Nephron progenitor cell (in vitro differentiated cells): ENCODE measurements at regions not wholly inside any gene's neighbourhood (a gene's known extent, or its start where the extent isn't known, plus 50 kb on each side); places are given as distances from the start of the nearest gene placed in this dataset.

Experiments used
- DNase-seq: peaks from one replicate; pipeline ENCODE4 v3.0.0; 2021
- H3K27ac Mint-ChIP-seq: 2 replicates; pipeline ENCODE4 v1.8.0; 2021; ENCODE audit warnings: mild to moderate bottlenecking, moderate library complexity, mixed read lengths
- H3K27me3 Mint-ChIP-seq: 2 replicates; pipeline ENCODE4 v1.8.0; 2021; ENCODE audit warnings: mild to moderate bottlenecking, low read depth, mixed read lengths; ENCODE audit not compliant: poor library complexity
- H3K36me3 Mint-ChIP-seq: 2 replicates; pipeline ENCODE4 v1.8.0; 2021; ENCODE audit warnings: low read depth, mixed read lengths
- H3K4me1 Mint-ChIP-seq: 2 replicates; pipeline ENCODE4 v1.8.0; 2021; ENCODE audit warnings: mixed read lengths
- H3K4me3 Mint-ChIP-seq: 2 replicates; pipeline ENCODE4 v1.8.0; 2021; ENCODE audit warnings: mild to moderate bottlenecking, moderate library complexity, mixed read lengths
- H3K9me3 Mint-ChIP-seq: 2 replicates; pipeline ENCODE4 v1.8.0; 2021; ENCODE audit warnings: mild to moderate bottlenecking, moderate library complexity, mixed read lengths
- TF ChIP-seq, protein P1 (sequence below): fragments of 200-600 bp; sonication (generic); IDR thresholded peaks from 2 replicates; pipeline ENCODE4 v1.5.0; 2021; ENCODE audit warnings: antibody characterized with exemption

DNA sequence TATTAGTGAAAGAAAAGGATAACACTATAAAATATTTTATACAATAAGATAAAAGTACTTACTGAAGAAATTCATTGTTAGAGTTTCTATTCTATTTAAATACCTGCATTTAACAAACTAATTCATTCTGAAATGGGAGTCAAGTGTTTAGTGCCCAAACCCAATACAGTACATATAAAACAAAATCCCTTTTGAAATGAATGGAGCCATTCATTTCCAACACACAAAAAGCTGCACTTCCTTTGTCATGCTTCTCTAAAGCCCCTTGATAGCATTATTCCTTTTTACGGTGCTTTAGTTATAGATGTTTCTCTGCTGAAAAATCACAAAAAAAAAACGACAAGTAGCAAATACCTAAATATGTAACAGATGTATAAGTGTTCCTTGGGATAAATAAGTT lies 596.3 kb downstream of the ZIC1 start:
- no peaks in the 10 kb centered on the region for H3K9me3 Mint-ChIP-seq
- H3K27me3 Mint-ChIP-seq = no peaks in the 10 kb centered on the region
- H3K36me3 Mint-ChIP-seq = no peaks in the 10 kb centered on the region
- H3K4me1 Mint-ChIP-seq = peaks cover 5% of the 10 kb centered on the region
- TF ChIP-seq, protein P1, sequence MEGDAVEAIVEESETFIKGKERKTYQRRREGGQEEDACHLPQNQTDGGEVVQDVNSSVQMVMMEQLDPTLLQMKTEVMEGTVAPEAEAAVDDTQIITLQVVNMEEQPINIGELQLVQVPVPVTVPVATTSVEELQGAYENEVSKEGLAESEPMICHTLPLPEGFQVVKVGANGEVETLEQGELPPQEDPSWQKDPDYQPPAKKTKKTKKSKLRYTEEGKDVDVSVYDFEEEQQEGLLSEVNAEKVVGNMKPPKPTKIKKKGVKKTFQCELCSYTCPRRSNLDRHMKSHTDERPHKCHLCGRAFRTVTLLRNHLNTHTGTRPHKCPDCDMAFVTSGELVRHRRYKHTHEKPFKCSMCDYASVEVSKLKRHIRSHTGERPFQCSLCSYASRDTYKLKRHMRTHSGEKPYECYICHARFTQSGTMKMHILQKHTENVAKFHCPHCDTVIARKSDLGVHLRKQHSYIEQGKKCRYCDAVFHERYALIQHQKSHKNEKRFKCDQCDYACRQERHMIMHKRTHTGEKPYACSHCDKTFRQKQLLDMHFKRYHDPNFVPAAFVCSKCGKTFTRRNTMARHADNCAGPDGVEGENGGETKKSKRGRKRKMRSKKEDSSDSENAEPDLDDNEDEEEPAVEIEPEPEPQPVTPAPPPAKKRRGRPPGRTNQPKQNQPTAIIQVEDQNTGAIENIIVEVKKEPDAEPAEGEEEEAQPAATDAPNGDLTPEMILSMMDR = no peak
- H3K4me3 Mint-ChIP-seq = no peak overlapping the region
- no peak overlapping the region for H3K27ac Mint-ChIP-seq
- DNase-seq = no peak

DNA sequence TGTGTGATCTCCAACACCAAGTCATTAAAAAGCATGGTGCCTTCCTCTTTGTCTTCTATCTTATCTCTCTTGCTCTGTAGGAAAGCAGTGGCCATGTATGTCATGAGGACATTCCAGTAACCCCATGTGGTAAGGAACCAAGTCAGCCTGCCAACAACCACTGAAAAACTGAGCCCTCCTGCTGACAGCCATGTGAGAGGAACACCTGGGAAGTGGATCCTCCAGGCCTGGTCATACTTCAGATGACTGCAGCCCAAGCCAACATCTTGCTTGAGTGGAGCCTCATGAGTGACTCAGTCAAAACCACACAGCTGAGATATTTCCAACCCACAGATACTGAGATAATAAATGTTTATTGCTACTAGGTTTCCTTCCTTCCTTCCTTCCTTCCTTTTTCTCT lies 597.3 kb downstream of the ZIC1 start:
- Mint-ChIP-seq H3K36me3 (no peaks in the 10 kb centered on the region), H3K4me1 (peaks cover 5% of the 10 kb centered on the region), H3K27me3 (no peaks in the 10 kb centered on the region), H3K9me3 (no peaks in the 10 kb centered on the region), H3K27ac (no peak overlapping the region), H3K4me3 (no peak overlapping the region)
- no peak for DNase-seq
- TF ChIP-seq, protein P1 = no peak

DNA sequence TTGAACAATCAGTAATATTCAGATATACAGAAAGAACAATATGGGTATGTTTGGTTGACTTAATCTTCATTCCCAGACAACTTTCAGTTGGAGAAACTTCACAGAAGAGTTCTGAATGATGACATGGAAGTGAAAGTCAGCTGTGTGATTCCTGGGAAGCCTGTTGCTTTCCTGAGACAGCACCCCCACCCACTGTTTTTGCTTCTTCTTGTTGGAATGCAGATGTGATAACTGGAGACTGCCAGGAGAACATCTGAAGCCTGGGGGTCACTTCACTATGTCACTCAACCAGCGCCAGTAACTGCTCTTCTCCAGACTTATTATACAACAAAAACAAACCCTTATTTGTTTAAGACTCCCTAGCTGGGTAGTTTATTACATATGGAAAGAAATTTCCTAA lies 599.4 kb downstream of the ZIC1 start:
- no peaks in the 10 kb centered on the region for H3K9me3 Mint-ChIP-seq
- H3K4me1 Mint-ChIP-seq = peaks cover 5% of the 10 kb centered on the region
- DNase-seq = no peak
- no peak overlapping the region for H3K27ac Mint-ChIP-seq
- TF ChIP-seq, protein P1 = no peak
- H3K27me3 Mint-ChIP-seq = no peaks in the 10 kb centered on the region
- no peak overlapping the region for H3K4me3 Mint-ChIP-seq
- H3K36me3 Mint-ChIP-seq = no peaks in the 10 kb centered on the region

DNA sequence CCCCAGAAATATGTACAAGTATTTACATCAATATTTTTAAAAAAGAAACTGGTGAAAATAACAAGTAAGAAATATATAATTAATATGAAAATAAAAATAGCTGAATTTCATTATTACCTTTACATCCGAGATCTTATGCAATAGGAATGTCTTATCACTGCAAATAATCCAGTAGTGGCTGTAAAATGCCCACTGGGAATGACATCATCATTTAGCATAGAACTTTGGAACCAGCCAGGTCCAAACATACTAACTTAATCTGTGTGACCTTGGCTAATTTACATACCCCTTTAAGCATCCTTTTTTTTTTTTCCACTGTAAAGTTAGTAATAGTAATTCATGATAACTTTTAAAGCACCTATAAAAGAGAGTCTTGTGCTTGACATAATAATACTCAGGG lies 611.7 kb downstream of the ZIC1 start:
- Mint-ChIP-seq H3K4me1 (no peaks in the 10 kb centered on the region), H3K36me3 (no peaks in the 10 kb centered on the region), H3K4me3 (no peak overlapping the region), H3K27me3 (no peaks in the 10 kb centered on the region), H3K27ac (no peak overlapping the region), H3K9me3 (peaks cover 16% of the 10 kb centered on the region)
- DNase-seq = no peak
- TF ChIP-seq, protein P1 = no peak

DNA sequence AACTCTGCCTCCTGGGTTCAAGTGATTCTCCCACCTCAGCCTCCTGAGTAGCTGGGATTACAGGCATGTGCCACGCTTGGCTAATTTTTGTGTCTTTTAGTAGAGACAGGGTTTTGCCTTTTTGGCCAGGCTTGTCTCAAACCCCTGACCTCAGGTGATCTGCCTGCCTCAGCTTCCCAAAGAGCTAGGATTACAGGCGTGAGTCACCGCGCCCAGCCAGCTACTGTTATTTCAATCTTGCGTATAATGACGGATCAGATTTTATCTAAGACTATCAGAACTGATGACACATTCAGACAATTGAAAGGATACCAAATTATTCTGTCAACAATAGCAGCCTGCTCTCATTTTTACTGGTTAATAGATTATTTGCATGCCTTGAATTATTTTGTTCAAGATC lies 612.2 kb downstream of the ZIC1 start:
- no peaks in the 10 kb centered on the region for H3K27me3 Mint-ChIP-seq
- H3K4me3 Mint-ChIP-seq = no peak overlapping the region
- H3K4me1 Mint-ChIP-seq = no peaks in the 10 kb centered on the region
- H3K36me3 Mint-ChIP-seq = no peaks in the 10 kb centered on the region
- no peak overlapping the region for H3K27ac Mint-ChIP-seq
- no peak for DNase-seq
- H3K9me3 Mint-ChIP-seq = peaks cover 11% of the 10 kb centered on the region
- TF ChIP-seq, protein P1 = no peak

DNA sequence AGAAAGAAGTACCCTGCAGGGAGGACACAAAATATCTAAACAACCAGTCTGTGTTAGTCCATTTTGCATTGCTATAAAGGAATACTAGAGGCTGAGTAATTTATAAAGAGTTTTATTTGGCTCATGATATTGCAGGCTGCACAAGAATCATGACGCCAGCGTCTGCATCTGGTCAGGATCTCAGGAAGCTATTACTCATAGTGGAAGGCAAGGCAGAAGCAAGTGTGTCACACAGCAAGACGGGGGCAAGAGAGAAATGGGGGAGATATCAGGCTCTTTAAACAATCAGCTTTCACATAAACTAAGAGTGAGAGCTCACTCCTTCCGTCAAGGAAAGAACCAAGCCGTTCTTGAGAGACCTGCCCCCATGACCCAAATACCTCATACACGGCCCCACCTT lies 614.8 kb downstream of the ZIC1 start:
- no peaks in the 10 kb centered on the region for H3K9me3 Mint-ChIP-seq
- no peak for DNase-seq
- no peaks in the 10 kb centered on the region for H3K4me1 Mint-ChIP-seq
- no peak overlapping the region for H3K27ac Mint-ChIP-seq
- H3K36me3 Mint-ChIP-seq = no peaks in the 10 kb centered on the region
- H3K4me3 Mint-ChIP-seq = no peak overlapping the region
- TF ChIP-seq, protein P1 = no peak
- H3K27me3 Mint-ChIP-seq = no peaks in the 10 kb centered on the region
